Naive thymus-derived CD8-positive, alpha-beta T cell (primary cell): ENCODE measurements at regions not wholly inside any gene's neighbourhood (a gene's known extent, or its start where the extent isn't known, plus 50 kb on each side); places are given as distances from the start of the nearest gene placed in this dataset.

Source experiments
- ATAC-seq, 2 donors: fragments of 150-1000 bp; cut with Tn5 transposase in 1 of 2; sonication (Bioruptor Pico), chemical (Tn5 transposase) in 1 of 2; 1 replicate in 1 of 2; 2 replicates in 1 of 2; pipeline ENCODE4 v1.10.0; 2021; ENCODE audit warnings: mild to moderate bottlenecking in 2 of 2, moderate library complexity in 2 of 2
- POLR2A ChIA-PET: fragments of 350-600 bp; sonication (Branson Sonifier 250); formaldehyde crosslinking; loops from one replicate; lab custom pipeline; 2021; ENCODE audit warnings: antibody characterized with exemption; lab: Charles Lee
- DNase-seq, 10 donors: peaks; one replicate each; pipeline versions ENCODE4 v3.0.0 to v3.0.0-alpha.2; 2020 to 2022
- H3K27ac Mint-ChIP-seq, 10 donors: one replicate each; pipeline ENCODE4 v1.8.0; 2020 to 2022; ENCODE audit warnings: mild to moderate bottlenecking in 10 of 10, mixed read lengths in 10 of 10, moderate library complexity in 4 of 10, inconsistent platforms in 1 of 10
- H3K27me3 Mint-ChIP-seq, 5 donors: one replicate each; pipeline ENCODE4 v1.8.0; 2021 to 2022; ENCODE audit warnings: mixed read lengths in 5 of 5
- H3K36me3 Mint-ChIP-seq, 3 donors: one replicate each; pipeline ENCODE4 v1.8.0; 2020 to 2022; ENCODE audit warnings: mixed read lengths in 3 of 3, mild to moderate bottlenecking in 2 of 3, inconsistent platforms in 1 of 3
- H3K4me1 Mint-ChIP-seq, 4 donors: one replicate each; pipeline ENCODE4 v1.8.0; 2021 to 2022; ENCODE audit warnings: mixed read lengths in 4 of 4
- H3K4me3 Mint-ChIP-seq, 10 donors: one replicate each; pipeline ENCODE4 v1.8.0; 2020 to 2022; ENCODE audit warnings: mild to moderate bottlenecking in 10 of 10, mixed read lengths in 10 of 10, moderate library complexity in 6 of 10, inconsistent platforms in 1 of 10
- H3K9me3 Mint-ChIP-seq, 9 donors: one replicate each; pipeline ENCODE4 v1.8.0; 2020 to 2022; ENCODE audit warnings: mixed read lengths in 9 of 9, mild to moderate bottlenecking in 3 of 9, inconsistent platforms in 1 of 9, moderate library complexity in 1 of 9

DNA sequence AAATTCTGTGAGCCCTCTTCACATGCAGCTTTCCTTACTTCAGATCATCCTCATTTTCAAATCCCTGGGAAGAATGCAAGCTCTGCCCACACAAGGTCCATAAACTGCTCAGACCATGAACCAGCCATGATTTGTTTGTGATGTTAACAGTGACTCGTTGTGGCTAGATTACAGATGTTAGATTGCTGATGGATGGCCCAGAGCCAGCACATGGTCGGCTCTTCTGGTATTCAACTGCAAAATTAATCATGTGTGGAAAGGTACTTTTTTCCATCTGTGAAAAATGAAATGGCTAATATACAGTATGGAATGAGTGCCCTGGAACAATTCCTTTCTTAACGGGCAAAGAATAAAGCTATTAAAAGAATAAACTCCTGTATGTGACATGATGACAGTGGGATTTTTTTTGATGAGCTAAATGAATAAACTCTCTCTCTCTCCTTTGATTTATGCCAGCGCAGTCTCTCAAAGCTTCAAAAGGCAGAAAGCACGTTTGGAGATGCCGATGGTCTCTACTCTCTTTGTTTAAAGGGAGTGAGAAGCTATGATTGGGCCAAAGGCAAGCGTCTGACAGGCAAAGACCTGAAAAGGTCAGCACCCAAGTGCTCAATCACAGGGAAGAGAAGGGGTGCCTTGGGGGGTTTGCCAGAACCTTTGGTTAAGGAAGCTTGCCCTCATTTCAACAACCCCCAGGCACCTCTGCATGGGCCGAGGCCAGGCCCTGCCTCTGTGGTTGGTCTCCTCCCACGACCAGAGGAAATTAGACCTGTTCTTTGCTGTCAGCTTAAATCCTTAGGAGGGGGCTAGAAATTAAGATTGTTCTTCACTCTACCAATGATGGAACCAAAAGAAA, 444.0 kb upstream of the NFE2L3 start:
- Mint-ChIP-seq H3K36me3 (peaks cover 0 to 12% (median 0%) of the 10 kb centered on the region in 3 donors), H3K27me3 (peaks cover 0 to 6% (median 1%) of the 10 kb centered on the region in 5 donors), H3K4me3 (no peak overlapping the region), H3K9me3 (peaks cover 0 to 14% (median 4%) of the 10 kb centered on the region in 9 donors), H3K4me1 (no peaks in the 10 kb centered on the region), H3K27ac (no peak overlapping the region)
- POLR2A ChIA-PET: no interaction called here
- DNase-seq (no peak), ATAC-seq (no peak)

DNA sequence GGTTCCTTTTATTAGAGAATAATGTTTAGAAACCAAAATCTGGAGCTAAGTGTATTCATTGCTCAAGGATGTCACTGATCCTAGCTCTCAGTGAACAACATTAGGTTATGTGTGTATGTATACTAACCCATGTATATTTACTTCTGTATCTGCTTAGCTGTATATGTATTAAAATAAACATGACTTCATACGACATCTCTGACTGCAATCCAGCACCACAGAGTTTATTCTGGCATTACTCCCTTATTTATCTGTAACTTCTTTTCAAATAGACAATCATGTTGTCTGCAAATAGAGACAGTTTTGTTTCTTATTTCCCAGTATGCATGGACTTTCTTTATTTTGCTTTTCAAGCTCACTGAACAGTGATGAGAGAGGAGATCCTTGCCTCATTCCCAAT, 441.0 kb upstream of the NFE2L3 start:
- DNase-seq (no peak), ATAC-seq (no peak)
- Mint-ChIP-seq H3K9me3 (peaks cover 0 to 11% (median 0%) of the 10 kb centered on the region in 9 donors), H3K36me3 (peaks cover 0 to 9% (median 0%) of the 10 kb centered on the region in 3 donors), H3K4me1 (peaks cover 0 to 2% (median 0%) of the 10 kb centered on the region in 4 donors), H3K4me3 (no peak overlapping the region), H3K27ac (no peak overlapping the region), H3K27me3 (peaks cover 1 to 20% (median 8%) of the 10 kb centered on the region in 5 donors)
- POLR2A ChIA-PET: no interaction called here

DNA sequence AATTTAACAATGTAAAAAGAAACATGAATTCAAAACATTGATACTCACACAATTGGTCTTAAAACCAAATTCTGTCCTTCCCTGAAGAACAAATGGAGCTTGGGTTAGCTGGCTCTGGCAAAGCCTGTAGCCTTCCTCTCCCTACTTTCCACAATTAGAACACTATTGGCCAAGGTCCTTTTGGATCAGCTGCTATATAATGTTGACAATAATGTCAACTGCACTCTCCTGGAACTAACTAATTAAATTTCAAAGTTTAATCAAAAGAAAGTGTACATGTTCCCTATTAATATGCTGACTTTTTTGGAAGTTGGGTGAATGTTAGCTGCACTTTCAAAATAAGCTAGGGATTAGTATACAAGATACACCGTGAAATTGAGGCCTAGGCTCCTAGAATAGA, 440.1 kb upstream of the NFE2L3 start:
- Mint-ChIP-seq H3K36me3 (peaks cover 0 to 3% (median 0%) of the 10 kb centered on the region in 3 donors), H3K4me3 (no peak overlapping the region), H3K4me1 (peaks cover 0 to 2% (median 0%) of the 10 kb centered on the region in 4 donors), H3K27ac (no peak overlapping the region), H3K27me3 (peaks cover 4 to 30% (median 11%) of the 10 kb centered on the region in 5 donors), H3K9me3 (peaks cover 0 to 1% (median 0%) of the 10 kb centered on the region in 9 donors)
- DNase-seq (no peak), ATAC-seq (no peak)
- POLR2A ChIA-PET: no interaction called here

DNA sequence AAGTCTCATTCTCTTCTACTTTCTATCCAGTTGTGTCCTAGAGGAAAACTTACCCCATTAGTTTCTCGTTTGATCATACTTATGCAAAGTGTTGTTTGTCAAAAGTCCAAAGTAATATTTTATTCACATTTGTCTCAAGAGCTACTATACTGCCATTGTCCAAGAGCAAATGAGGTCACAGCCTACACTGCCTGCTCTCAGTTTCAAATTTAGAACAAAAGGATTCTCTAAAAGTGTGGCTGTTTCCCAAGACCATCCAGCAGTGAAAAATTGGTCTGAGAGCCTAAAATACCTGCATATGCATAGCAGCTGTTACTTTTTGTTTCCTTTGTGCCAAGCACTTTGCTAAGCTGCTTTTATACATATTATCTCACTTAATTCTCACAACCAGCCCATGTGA, 439.5 kb upstream of the NFE2L3 start:
- Mint-ChIP-seq H3K4me3 (no peak overlapping the region), H3K4me1 (peaks cover 0 to 2% (median 0%) of the 10 kb centered on the region in 4 donors), H3K27me3 (peaks cover 8 to 36% (median 14%) of the 10 kb centered on the region in 5 donors), H3K27ac (no peak overlapping the region), H3K36me3 (no peaks in the 10 kb centered on the region), H3K9me3 (no peaks in the 10 kb centered on the region)
- ATAC-seq: no peak
- POLR2A ChIA-PET: no interaction called here
- no peak for DNase-seq

DNA sequence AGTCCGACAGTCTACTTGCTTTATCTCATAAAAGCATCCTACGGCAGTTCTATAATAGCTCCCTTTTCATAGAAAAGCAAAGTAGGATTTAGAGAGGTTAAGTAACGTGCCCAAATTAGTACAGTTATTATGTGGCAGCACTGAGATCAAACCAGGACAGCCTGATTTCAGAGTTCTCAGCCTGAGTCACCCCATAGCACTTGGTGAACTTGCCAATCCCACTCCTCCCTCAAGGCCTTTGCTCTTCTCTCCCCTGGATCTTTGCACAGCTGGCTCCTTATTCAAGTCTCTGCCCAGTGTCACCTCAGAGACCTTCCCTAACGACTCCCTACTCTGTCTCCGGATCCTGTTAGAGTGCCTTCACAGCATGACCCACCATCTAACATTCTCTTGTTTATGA, 438.0 kb upstream of the NFE2L3 start:
- Mint-ChIP-seq H3K4me1 (peaks cover 0 to 2% (median 0%) of the 10 kb centered on the region in 4 donors), H3K27me3 (peaks cover 10 to 40% (median 15%) of the 10 kb centered on the region in 5 donors), H3K4me3 (no peak overlapping the region), H3K27ac (no peak overlapping the region), H3K9me3 (no peaks in the 10 kb centered on the region), H3K36me3 (no peaks in the 10 kb centered on the region)
- POLR2A ChIA-PET: no interaction called here
- ATAC-seq (no peak), DNase-seq (no peak)

DNA sequence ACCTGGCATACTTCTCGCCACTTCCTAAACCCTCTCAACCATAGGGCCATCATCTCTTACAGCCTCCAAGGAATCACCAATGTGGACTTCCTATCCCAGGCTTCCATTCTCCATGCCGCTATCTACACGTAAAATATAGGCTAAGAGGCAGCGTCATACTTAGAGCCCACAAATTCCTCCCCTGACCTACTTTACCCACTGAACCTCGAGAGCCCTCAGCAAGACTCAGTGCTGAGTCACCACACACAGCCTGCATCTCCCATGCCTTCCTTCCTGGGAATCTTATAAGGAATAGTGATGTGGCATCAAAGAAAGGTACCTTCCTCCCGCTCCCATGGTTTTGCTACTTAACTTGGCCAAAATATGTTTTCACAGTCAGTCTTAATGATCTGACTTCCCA, 435.6 kb upstream of the NFE2L3 start:
- no peaks in the 10 kb centered on the region for H3K36me3 Mint-ChIP-seq
- no peaks in the 10 kb centered on the region for H3K9me3 Mint-ChIP-seq
- no peak overlapping the region for H3K4me3 Mint-ChIP-seq
- DNase-seq: no peak
- H3K27me3 Mint-ChIP-seq: peaks cover 13 to 49% (median 15%) of the 10 kb centered on the region in 5 donors
- peaks cover 0 to 2% (median 0%) of the 10 kb centered on the region in 4 donors for H3K4me1 Mint-ChIP-seq
- POLR2A ChIA-PET: no interaction called here
- ATAC-seq: no peak
- peak overlapping the region in 1 of 10 donors; percentile 32 for H3K27ac Mint-ChIP-seq

DNA sequence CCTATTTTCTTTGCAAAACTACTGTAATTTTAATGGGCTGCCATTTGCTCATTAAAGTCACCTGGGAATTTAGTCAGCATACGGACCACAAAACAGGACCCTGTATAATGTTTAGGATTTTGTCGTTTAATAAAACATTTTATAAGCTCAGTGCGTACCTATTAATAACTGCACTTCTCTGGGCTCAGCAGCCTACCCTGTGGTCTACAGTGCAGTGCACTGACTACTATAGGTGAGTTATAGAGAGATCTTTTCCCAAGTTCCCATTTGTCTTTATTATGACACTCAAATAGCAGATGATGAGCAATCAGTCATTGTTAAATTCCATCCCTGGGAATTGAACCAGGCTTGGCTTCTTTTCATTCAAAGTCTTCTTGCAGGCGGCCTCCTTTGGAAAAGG, 433.4 kb upstream of the NFE2L3 start:
- ATAC-seq: no peak
- Mint-ChIP-seq H3K36me3 (no peaks in the 10 kb centered on the region), H3K9me3 (no peaks in the 10 kb centered on the region)

DNA sequence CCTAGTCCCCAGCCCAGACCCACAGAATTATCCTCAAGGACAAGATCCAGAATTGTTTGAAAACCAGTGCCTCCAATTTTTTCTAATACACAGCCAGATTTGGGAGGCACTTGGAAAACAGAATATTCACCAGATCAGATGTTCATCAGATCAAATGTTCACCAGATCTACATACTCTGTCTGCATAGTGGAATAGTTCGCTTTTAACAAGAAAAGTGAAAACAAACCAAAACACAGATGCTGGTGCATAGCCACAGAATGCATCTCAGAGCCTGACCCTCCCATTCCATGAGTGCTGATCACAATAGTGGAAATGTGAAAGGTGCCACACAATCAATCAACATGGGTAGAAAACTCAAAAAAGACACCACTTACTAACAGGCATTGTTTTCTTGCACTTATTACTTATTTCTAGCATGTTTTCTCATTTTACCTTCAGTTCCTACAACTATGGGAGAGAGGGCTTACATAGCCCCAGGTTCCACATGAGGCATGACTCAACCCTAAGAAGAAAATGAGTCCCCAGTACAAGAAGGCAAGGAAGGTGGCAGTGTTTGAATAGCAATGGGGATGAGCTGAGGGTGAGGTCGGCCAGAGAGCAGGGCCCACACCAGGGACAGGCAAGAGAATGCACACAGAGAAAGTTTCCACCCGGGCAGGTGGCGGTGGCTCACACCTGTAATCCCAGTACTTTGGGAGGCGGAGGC, 432.7 kb upstream of the NFE2L3 start:
- no peak overlapping the region for H3K27ac Mint-ChIP-seq
- peaks cover 0 to 2% (median 0%) of the 10 kb centered on the region in 4 donors for H3K4me1 Mint-ChIP-seq

More for the DNA sequence above, 433.4 kb upstream of the NFE2L3 start:
- DNase-seq: no peak
- peak overlapping the region in 1 of 10 donors; percentile 53 for H3K27ac Mint-ChIP-seq
- H3K4me1 Mint-ChIP-seq: peaks cover 0 to 2% (median 0%) of the 10 kb centered on the region in 4 donors
- H3K27me3 Mint-ChIP-seq: peaks cover 13 to 49% (median 15%) of the 10 kb centered on the region in 5 donors
- H3K4me3 Mint-ChIP-seq: no peak overlapping the region
- POLR2A ChIA-PET: no interaction called here

DNA sequence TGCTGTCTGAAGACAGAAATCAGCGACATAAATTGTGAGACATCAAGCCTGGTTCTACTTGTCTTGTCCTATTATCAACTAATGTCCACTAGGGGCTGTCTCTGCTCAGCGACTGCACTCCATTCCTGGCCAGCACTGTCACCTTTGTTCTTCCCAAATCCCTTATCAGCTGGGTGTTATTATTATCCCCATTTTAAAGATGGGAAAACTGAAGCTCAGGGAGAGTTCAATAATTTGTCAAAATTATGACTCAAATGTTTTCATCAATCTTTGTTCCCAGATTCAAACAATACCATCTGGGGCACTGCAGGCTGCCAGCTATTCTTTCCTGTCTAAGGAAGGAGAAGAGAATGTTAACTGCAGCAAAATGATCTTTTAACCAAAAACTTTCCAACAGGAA, 431.6 kb upstream of the NFE2L3 start:
- DNase-seq: no peak
- Mint-ChIP-seq H3K4me1 (peaks cover 0 to 2% (median 0%) of the 10 kb centered on the region in 4 donors), H3K4me3 (no peak overlapping the region), H3K27me3 (peaks cover 10 to 33% (median 14%) of the 10 kb centered on the region in 5 donors), H3K36me3 (no peaks in the 10 kb centered on the region), H3K9me3 (no peaks in the 10 kb centered on the region), H3K27ac (no peak overlapping the region)
- POLR2A ChIA-PET: no interaction called here
- no peak for ATAC-seq

More for the DNA sequence above, 432.7 kb upstream of the NFE2L3 start:
- ATAC-seq (no peak), DNase-seq (no peak)
- Mint-ChIP-seq H3K4me3 (no peak overlapping the region), H3K9me3 (no peaks in the 10 kb centered on the region), H3K27me3 (peaks cover 13 to 43% (median 15%) of the 10 kb centered on the region in 5 donors), H3K36me3 (no peaks in the 10 kb centered on the region)
- POLR2A ChIA-PET: no interaction called here

DNA sequence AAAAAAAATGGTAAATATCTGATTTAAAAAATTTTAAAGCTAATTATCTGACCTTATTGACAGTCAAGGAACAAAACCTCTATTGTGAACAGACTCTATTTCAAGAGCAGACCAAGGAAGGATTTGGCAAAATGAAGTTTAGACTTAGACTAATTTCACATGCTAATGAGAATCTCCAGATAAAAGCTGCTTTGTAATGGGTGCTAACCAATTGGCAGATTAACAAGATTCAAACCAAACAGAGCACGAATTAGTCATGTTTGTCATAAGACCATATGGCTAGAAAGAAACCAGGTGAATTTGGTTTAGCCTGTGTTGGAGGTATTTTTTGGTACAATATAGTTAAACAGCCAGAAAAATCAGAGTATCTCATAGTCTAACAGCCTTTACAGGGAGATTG, 429.1 kb upstream of the NFE2L3 start:
- no peak overlapping the region for H3K4me3 Mint-ChIP-seq

DNA sequence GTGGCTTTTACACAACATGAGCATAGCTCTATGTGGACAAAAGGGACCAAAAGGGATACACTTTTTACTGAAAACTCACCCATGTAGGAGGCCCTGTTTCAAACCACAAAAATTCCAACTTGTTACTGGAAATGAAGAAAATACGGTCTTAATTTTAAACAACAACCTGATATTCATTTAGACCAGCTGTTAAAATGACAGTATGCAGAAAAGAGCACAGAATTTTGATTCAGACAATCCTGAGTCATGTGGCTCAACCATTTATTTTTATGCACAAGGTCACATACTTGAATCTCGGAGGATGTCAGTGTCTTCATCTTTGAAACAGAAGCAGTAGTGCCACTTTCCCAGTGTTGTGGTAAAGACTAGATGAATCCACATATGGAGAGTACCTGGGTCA, 426.5 kb upstream of the NFE2L3 start:
- no peak overlapping the region for H3K27ac Mint-ChIP-seq
- H3K36me3 Mint-ChIP-seq: no peaks in the 10 kb centered on the region
- H3K27me3 Mint-ChIP-seq: peaks cover 0 to 9% (median 1%) of the 10 kb centered on the region in 5 donors
- H3K9me3 Mint-ChIP-seq: no peaks in the 10 kb centered on the region
- DNase-seq (no peak), ATAC-seq (no peak)
- no peak overlapping the region for H3K4me3 Mint-ChIP-seq
- POLR2A ChIA-PET: no interaction called here
- peaks cover 0 to 2% (median 0%) of the 10 kb centered on the region in 4 donors for H3K4me1 Mint-ChIP-seq

More for the DNA sequence above, 429.1 kb upstream of the NFE2L3 start:
- ATAC-seq: no peak
- H3K4me1 Mint-ChIP-seq: peaks cover 0 to 2% (median 0%) of the 10 kb centered on the region in 4 donors
- H3K9me3 Mint-ChIP-seq: no peaks in the 10 kb centered on the region
- H3K36me3 Mint-ChIP-seq: no peaks in the 10 kb centered on the region
- no peak overlapping the region for H3K27ac Mint-ChIP-seq
- DNase-seq: no peak
- POLR2A ChIA-PET: no interaction called here
- H3K27me3 Mint-ChIP-seq: peaks cover 2 to 14% (median 5%) of the 10 kb centered on the region in 5 donors

DNA sequence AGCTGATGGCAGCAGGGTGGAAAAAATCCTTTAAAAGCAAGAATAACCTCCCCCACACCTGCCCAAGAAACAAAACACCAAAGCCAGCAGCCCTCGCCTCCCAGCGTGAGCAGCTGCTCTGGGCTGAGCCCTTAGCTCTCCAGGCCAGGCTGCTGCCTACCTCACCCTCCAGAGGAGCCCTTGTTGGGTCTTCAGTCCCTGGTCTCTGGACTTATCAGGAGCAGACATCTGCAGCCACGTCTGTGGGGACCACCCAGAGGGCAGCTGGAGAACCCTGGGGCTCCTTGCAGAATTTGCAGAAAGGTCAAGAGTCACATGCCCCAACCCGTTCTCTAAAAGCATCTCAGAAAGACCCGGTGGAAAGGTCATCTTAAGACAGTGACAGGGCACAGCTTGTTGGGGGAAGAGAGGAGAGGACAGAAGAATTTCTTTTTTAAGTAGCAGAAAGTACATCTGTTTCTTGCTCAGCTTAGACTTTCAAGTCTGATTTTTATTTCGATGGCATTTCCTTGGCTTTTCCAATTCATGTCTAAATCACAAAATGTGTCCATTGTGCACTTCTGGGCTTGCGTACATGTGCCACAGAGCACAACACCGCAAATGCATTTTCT, 425.7 kb upstream of the NFE2L3 start:
- ATAC-seq: no peak
- POLR2A ChIA-PET: no interaction called here
- Mint-ChIP-seq H3K9me3 (no peaks in the 10 kb centered on the region), H3K36me3 (no peaks in the 10 kb centered on the region), H3K27ac (no peak overlapping the region), H3K4me3 (no peak overlapping the region), H3K4me1 (peaks cover 0 to 2% (median 0%) of the 10 kb centered on the region in 4 donors), H3K27me3 (peaks cover 0 to 9% (median under 1%) of the 10 kb centered on the region in 5 donors)
- DNase-seq: no peak
